NT2/D1 (cell line): ENCODE measurements at regions not wholly inside any gene's neighbourhood (a gene's known extent, or its start where the extent isn't known, plus 50 kb on each side); places are given as distances from the start of the nearest gene placed in this dataset.
"Not testable (repeated sequence)": the region's sequence is repeated elsewhere in the genome, so short reads cannot be mapped to it uniquely, and the experiment has no call there.

Source experiments
- DNase-seq: peaks from one replicate; pipeline ENCODE4 v3.0.0-alpha.2; 2011; ENCODE audit warnings: low read depth, low spot score
- H3K27me3 ChIP-seq: 2 replicates; pipeline ENCODE4 v1.6.0; 2011; ENCODE audit warnings: mild to moderate bottlenecking; ENCODE audit not compliant: insufficient read length, insufficient read depth
- H3K36me3 ChIP-seq: 2 replicates; pipeline ENCODE4 v1.6.1; 2011; ENCODE audit warnings: mild to moderate bottlenecking, low read length, mixed read lengths; ENCODE audit not compliant: insufficient read depth, insufficient read length
- H3K4me1 ChIP-seq: 2 replicates; pipeline ENCODE4 v1.5.1; 2011; ENCODE audit not compliant: insufficient read depth, insufficient read length
- H3K4me3 ChIP-seq: 2 replicates; pipeline ENCODE4 v1.5.1; 2011; ENCODE audit warnings: low read depth; ENCODE audit not compliant: insufficient read length
- H3K9ac ChIP-seq: 2 replicates; pipeline ENCODE4 v1.6.0; 2011; ENCODE audit warnings: low read depth; ENCODE audit not compliant: insufficient read length
- H3K9me3 ChIP-seq: 2 replicates; pipeline ENCODE4 v1.5.1; 2011; ENCODE audit warnings: mild to moderate bottlenecking, low read length; ENCODE audit not compliant: insufficient read depth
- SUZ12 ChIP-seq: IDR thresholded peaks from 2 replicates; pipeline ENCODE4 v1.6.1; 2011; ENCODE audit not compliant: insufficient read length, insufficient read depth; ENCODE audit errors: extremely low read depth
- YY1 ChIP-seq: IDR thresholded peaks from 2 replicates; pipeline ENCODE4 v1.6.1; 2011; ENCODE audit not compliant: insufficient read length, insufficient read depth
- ZNF274 ChIP-seq: IDR thresholded peaks from 2 replicates; pipeline ENCODE4 v1.6.1; 2011; ENCODE audit warnings: mild to moderate bottlenecking, low read depth, low read length

GRCh38 chr9:81031422-81032029, 657.8 kb downstream of the TLE1 start:
- no peak for DNase-seq
- no peak for TF ChIP-seq ZNF274
- TF ChIP-seq SUZ12: no peak
- TF ChIP-seq YY1: no peak
- no peaks in the 10 kb centered on the region for H3K9me3 ChIP-seq

GRCh38 chr9:81030027-81030426, 659.3 kb downstream of the TLE1 start:
- DNase-seq: no peak
- Histone ChIP-seq H3K9ac (no peak overlapping the region), H3K36me3 (no peaks in the 10 kb centered on the region), H3K4me1 (no peaks in the 10 kb centered on the region), H3K4me3 (no peak overlapping the region), H3K27me3 (no peaks in the 10 kb centered on the region), H3K9me3 (no peaks in the 10 kb centered on the region)
- TF ChIP-seq YY1 (no peak), ZNF274 (no peak)

More at GRCh38 chr9:81031422-81032029, 657.8 kb downstream of the TLE1 start:
- Histone ChIP-seq H3K4me3 (no peak overlapping the region), H3K36me3 (no peaks in the 10 kb centered on the region), H3K4me1 (no peaks in the 10 kb centered on the region), H3K9ac (no peak overlapping the region), H3K27me3 (no peaks in the 10 kb centered on the region)

- no peaks in the 10 kb centered on the region for H3K27me3 ChIP-seq
- H3K4me1 ChIP-seq: no peaks in the 10 kb centered on the region
- no peak for DNase-seq
- H3K4me3 ChIP-seq: no peak overlapping the region
- no peaks in the 10 kb centered on the region for H3K36me3 ChIP-seq
- TF ChIP-seq YY1 (no peak), ZNF274 (no peak), SUZ12 (no peak)
- no peaks in the 10 kb centered on the region for H3K9me3 ChIP-seq
- no peak overlapping the region for H3K9ac ChIP-seq
Observed at GRCh38 chr9:81028504-81028903, 660.8 kb downstream of the TLE1 start.

DNA sequence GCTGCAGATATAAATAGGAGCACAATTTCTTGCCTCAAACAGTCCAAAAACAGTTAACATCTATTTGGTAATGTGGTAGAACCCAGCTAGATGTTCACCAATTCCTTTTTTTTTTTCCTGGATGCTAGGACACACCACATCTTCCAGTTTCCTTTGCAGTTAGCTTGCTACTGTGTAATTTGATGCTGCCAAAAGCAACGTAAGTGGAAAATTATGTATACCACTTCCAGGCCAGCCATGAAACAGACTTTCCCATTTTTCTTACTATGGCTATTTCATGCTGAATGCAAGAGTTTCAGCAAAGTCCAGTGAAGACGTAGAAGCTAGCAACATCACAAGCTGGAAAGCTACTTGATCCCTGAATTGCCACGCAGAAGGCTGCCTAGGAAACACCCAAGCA, 667.2 kb downstream of the TLE1 start:
- H3K27me3 ChIP-seq: no peaks in the 10 kb centered on the region
- H3K9me3 ChIP-seq: no peaks in the 10 kb centered on the region
- DNase-seq: no peak
- no peak overlapping the region for H3K9ac ChIP-seq
- H3K36me3 ChIP-seq: no peaks in the 10 kb centered on the region
- H3K4me3 ChIP-seq: no peak overlapping the region
- TF ChIP-seq SUZ12 (no peak), YY1 (no peak), ZNF274 (no peak)
- no peaks in the 10 kb centered on the region for H3K4me1 ChIP-seq

DNA sequence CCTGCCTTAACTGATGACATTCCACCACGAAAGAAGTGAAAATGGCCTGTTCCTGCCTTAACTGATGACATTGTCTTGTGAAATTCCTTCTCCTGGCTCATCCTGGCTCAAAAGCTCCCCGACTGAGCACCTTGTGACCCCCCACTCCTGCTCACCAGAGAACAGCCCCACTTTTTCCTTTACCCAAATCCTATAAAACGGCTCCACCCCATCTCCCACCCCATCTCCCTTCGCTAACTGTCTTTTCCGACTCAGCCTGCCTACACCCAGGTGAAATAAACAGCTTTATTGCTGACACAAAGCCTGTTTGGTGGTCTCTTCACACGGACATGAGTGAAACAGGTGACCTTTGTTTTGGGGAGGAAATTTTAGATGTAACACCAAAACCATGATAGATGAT, 674.4 kb downstream of the TLE1 start:
- not testable (repeated sequence) for H3K9me3 ChIP-seq, H3K36me3 ChIP-seq, H3K27me3 ChIP-seq, H3K4me1 ChIP-seq, H3K4me3 ChIP-seq, H3K9ac ChIP-seq, DNase-seq

DNA sequence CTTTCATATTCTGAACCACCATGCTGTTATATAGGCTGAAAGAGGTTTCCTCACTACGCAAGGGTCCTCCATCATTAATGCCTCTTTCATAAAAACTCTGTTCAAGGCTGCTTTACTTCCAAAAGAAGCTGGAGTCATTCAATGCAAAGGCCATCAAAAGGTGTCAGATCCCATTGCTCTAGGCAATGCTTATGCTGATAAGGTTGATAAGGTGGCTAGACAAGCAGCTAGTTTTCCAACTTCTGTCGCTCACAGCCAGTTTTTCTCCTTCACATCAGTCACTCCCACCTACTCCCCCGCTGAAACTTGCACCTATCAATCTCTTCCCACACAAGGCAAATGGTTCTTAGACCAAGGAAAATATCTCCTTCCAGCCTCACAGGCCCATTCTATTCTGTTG, 676.2 kb downstream of the TLE1 start:
- H3K9ac ChIP-seq, H3K9me3 ChIP-seq, H3K4me3 ChIP-seq, H3K27me3 ChIP-seq, H3K36me3 ChIP-seq, DNase-seq, H3K4me1 ChIP-seq: not testable (repeated sequence)

- Histone ChIP-seq H3K9ac (no peak overlapping the region), H3K4me1 (no peaks in the 10 kb centered on the region), H3K4me3 (no peak overlapping the region), H3K36me3 (no peaks in the 10 kb centered on the region), H3K27me3 (no peaks in the 10 kb centered on the region), H3K9me3 (no peaks in the 10 kb centered on the region)
- no peak for DNase-seq
- TF ChIP-seq YY1: no peak
- TF ChIP-seq ZNF274: no peak
- TF ChIP-seq SUZ12: no peak
Observed at GRCh38 chr9:81002906-81003305, 686.4 kb downstream of the TLE1 start.

GRCh38 chr9:81002242-81002641, 687.1 kb downstream of the TLE1 start:
- no peak for DNase-seq
- TF ChIP-seq SUZ12 (no peak), YY1 (no peak), ZNF274 (no peak)
- H3K4me1 ChIP-seq: no peaks in the 10 kb centered on the region

More at GRCh38 chr9:81002242-81002641, 687.1 kb downstream of the TLE1 start:
- no peaks in the 10 kb centered on the region for H3K27me3 ChIP-seq
- H3K4me3 ChIP-seq: no peak overlapping the region
- no peaks in the 10 kb centered on the region for H3K36me3 ChIP-seq
- no peak overlapping the region for H3K9ac ChIP-seq
- no peaks in the 10 kb centered on the region for H3K9me3 ChIP-seq
